ENCODE measurements at regions not wholly inside any gene's neighbourhood (a gene's known extent, or its start where the extent isn't known, plus 50 kb on each side); places are given as distances from the start of the nearest gene placed in this dataset.

GRCh38 chr7:24483804-24484203, 89.4 kb upstream of the PALS2 start:
- no peak for TF ChIP-seq EZH2 (IDR thresholded peaks at IDR 0.05; ENCODE audit: low read length)
- Histone ChIP-seq H3K79me2 (ENCODE audit: control insufficient read depth, insufficient read depth, low read length) (no peaks in the 10 kb centered on the region), H3K27ac (ENCODE audit: control insufficient read depth, insufficient read depth, low read length) (no peak overlapping the region), H3K4me3 (ENCODE audit: control insufficient read depth in 2 of 3, extremely low read depth in 1 of 3, insufficient read depth in 2 of 3, low read depth in 1 of 3, low read length in 3 of 3) (no peak overlapping the region), H3K4me2 (ENCODE audit: control insufficient read depth, extremely low read depth, insufficient read depth, low read depth, low read length) (no peak overlapping the region), H4K20me1 (ENCODE audit: control insufficient read depth, extremely low read depth, insufficient read depth, low read length) (no peaks in the 10 kb centered on the region), H3K9me3 (ENCODE audit: control insufficient read depth, low read depth, low read length) (no peaks in the 10 kb centered on the region), H3K9ac (ENCODE audit: control insufficient read depth, extremely low read depth, insufficient read depth, low read length) (no peak overlapping the region), H3K9me1 (ENCODE audit: control insufficient read depth, extremely low read depth, insufficient read depth, low read length) (no peaks in the 10 kb centered on the region), H3K36me3 (ENCODE audit: control insufficient read depth in 2 of 2, extremely low read depth in 1 of 2, insufficient read depth in 2 of 2, low read length in 2 of 2) (no peaks in the 10 kb centered on the region), H3K27me3 (ENCODE audit: control insufficient read depth, extremely low read depth, insufficient read depth, low read length) (no peaks in the 10 kb centered on the region), H3K4me1 (ENCODE audit: control insufficient read depth, extremely low read depth, insufficient read depth, low read length) (no peaks in the 10 kb centered on the region), H2AFZ (ENCODE audit: control insufficient read depth, low read length) (no peak overlapping the region)
- FAIRE-seq (no peak), DNase-seq (ENCODE audit: low read depth, low spot score) (no peak)
- dilution Hi-C loops (cut with MboI; ENCODE audit: extremely low pct_ligation_motif_present, low sequenced_read_pairs), result no loop called here

- Histone ChIP-seq H3K4me1 (ENCODE audit: control insufficient read depth, extremely low read depth, insufficient read depth, low read length) (no peaks in the 10 kb centered on the region), H3K36me3 (ENCODE audit: control insufficient read depth in 2 of 2, extremely low read depth in 1 of 2, insufficient read depth in 2 of 2, low read length in 2 of 2) (no peaks in the 10 kb centered on the region), H3K4me2 (ENCODE audit: control insufficient read depth, extremely low read depth, insufficient read depth, low read depth, low read length) (no peak overlapping the region), H3K79me2 (ENCODE audit: control insufficient read depth, insufficient read depth, low read length) (no peaks in the 10 kb centered on the region), H3K9ac (ENCODE audit: control insufficient read depth, extremely low read depth, insufficient read depth, low read length) (no peak overlapping the region), H3K27me3 (ENCODE audit: control insufficient read depth, extremely low read depth, insufficient read depth, low read length) (peaks cover 7% of the 10 kb centered on the region), H3K4me3 (ENCODE audit: control insufficient read depth in 2 of 3, extremely low read depth in 1 of 3, insufficient read depth in 2 of 3, low read depth in 1 of 3, low read length in 3 of 3) (no peak overlapping the region), H3K9me1 (ENCODE audit: control insufficient read depth, extremely low read depth, insufficient read depth, low read length) (no peaks in the 10 kb centered on the region), H4K20me1 (ENCODE audit: control insufficient read depth, extremely low read depth, insufficient read depth, low read length) (no peaks in the 10 kb centered on the region), H3K9me3 (ENCODE audit: control insufficient read depth, low read depth, low read length) (no peaks in the 10 kb centered on the region), H3K27ac (ENCODE audit: control insufficient read depth, insufficient read depth, low read length) (no peak overlapping the region), H2AFZ (ENCODE audit: control insufficient read depth, low read length) (no peak overlapping the region)
- TF ChIP-seq CTCF (optimal IDR thresholded peaks at IDR 0.05 in 1 of 3, IDR thresholded peaks at IDR 0.05 in 1 of 3, conservative IDR thresholded peaks at IDR 0.05 in 1 of 3; ENCODE audit: extremely low read depth in 1 of 3, insufficient read depth in 2 of 3, low read length in 3 of 3), result no peak
- TF ChIP-seq EZH2 (IDR thresholded peaks at IDR 0.05; ENCODE audit: low read length), result no peak
- dilution Hi-C loops (cut with MboI; ENCODE audit: extremely low pct_ligation_motif_present, low sequenced_read_pairs), result no loop called here
- FAIRE-seq (no peak), DNase-seq (ENCODE audit: low read depth, low spot score) (no peak)
These were observed 80.7 kb upstream of the PALS2 start for GRCh38 chr7:24492576-24492975.

GRCh38 chr7:24494832-24495231, 78.4 kb upstream of the PALS2 start:
- Histone ChIP-seq H2AFZ (ENCODE audit: control insufficient read depth, low read length) (no peak overlapping the region), H3K4me3 (ENCODE audit: control insufficient read depth in 2 of 3, extremely low read depth in 1 of 3, insufficient read depth in 2 of 3, low read depth in 1 of 3, low read length in 3 of 3) (no peak overlapping the region), H3K4me1 (ENCODE audit: control insufficient read depth, extremely low read depth, insufficient read depth, low read length) (no peaks in the 10 kb centered on the region), H3K9ac (ENCODE audit: control insufficient read depth, extremely low read depth, insufficient read depth, low read length) (no peak overlapping the region), H3K27ac (ENCODE audit: control insufficient read depth, insufficient read depth, low read length) (no peak overlapping the region), H3K79me2 (ENCODE audit: control insufficient read depth, insufficient read depth, low read length) (no peaks in the 10 kb centered on the region), H3K9me3 (ENCODE audit: control insufficient read depth, low read depth, low read length) (no peaks in the 10 kb centered on the region), H4K20me1 (ENCODE audit: control insufficient read depth, extremely low read depth, insufficient read depth, low read length) (no peaks in the 10 kb centered on the region), H3K27me3 (ENCODE audit: control insufficient read depth, extremely low read depth, insufficient read depth, low read length) (peaks cover 7% of the 10 kb centered on the region), H3K9me1 (ENCODE audit: control insufficient read depth, extremely low read depth, insufficient read depth, low read length) (no peaks in the 10 kb centered on the region), H3K4me2 (ENCODE audit: control insufficient read depth, extremely low read depth, insufficient read depth, low read depth, low read length) (no peak overlapping the region), H3K36me3 (ENCODE audit: control insufficient read depth in 2 of 2, extremely low read depth in 1 of 2, insufficient read depth in 2 of 2, low read length in 2 of 2) (no peaks in the 10 kb centered on the region)
- TF ChIP-seq EZH2 (IDR thresholded peaks at IDR 0.05; ENCODE audit: low read length) (no peak), CTCF (optimal IDR thresholded peaks at IDR 0.05 in 1 of 3, IDR thresholded peaks at IDR 0.05 in 1 of 3, conservative IDR thresholded peaks at IDR 0.05 in 1 of 3; ENCODE audit: extremely low read depth in 1 of 3, insufficient read depth in 2 of 3, low read length in 3 of 3) (no peak)
- FAIRE-seq, result no peak
- dilution Hi-C loops (cut with MboI; ENCODE audit: extremely low pct_ligation_motif_present, low sequenced_read_pairs), result no loop called here
- DNase-seq (ENCODE audit: low read depth, low spot score), result no peak

Measured in keratinocyte (primary cell).